ENCODE measurements at regions not wholly inside any gene's neighbourhood (a gene's known extent, or its start where the extent isn't known, plus 50 kb on each side); places are given as distances from the start of the nearest gene placed in this dataset.

DNA sequence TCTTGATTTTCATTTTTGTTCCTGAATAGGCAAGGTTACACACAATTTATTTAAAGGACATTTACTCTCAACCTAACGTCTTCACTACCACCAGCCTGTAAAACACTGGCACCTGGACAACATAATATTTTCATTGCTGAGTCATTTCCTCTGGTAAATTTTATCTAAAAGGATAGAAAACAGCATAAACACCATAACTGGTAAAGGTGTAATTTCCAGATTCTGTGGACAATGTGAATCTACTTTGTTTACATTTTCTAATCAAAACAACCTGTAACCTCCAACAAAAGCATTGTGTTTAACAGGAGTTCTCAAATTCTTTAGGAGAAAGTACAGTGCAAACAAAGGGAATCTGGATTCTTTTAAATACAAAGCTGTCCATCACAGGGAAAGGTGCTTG is 472.0 kb upstream of the AKR1E2 start:
- DNase-seq, result no peak
- H3K36me3 Mint-ChIP-seq, result no peaks in the 10 kb centered on the region
- no peak overlapping the region for H3K4me3 Mint-ChIP-seq

DNA sequence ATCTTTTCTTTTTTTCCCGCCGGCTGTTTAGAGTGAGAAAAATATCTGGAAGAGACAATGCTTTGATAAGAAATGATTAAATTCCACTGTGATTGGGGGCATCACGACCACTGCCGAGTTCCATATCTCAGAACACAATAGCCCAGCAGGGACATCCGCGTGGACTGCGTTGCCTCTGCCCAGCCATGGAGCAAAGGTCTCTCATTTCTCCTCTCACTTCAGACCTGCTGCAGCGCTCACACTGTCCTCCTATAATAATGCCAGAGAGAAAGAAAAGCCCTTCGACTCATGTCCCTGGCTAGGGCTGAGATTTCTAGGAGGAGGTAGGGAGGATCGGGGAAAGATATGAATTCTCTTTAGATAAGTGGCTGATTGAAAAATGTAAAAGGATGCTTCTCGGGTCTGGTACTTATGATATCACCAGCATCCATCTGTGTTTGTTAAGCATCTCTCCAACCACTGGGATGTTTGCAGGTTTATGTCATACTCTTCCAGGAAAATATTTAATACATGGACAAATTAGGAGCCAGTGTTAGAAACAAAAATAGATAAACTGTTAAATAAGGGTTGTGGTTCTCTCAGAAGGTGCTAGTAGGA is 472.9 kb upstream of the AKR1E2 start:
- Mint-ChIP-seq H3K4me3 (no peak overlapping the region), H3K27me3 (peaks cover 14 to 16% of the 10 kb centered on the region in 2 donors)

More for the DNA sequence above, 472.0 kb upstream of the AKR1E2 start:
- no peak for ATAC-seq (replicated peaks)
- Mint-ChIP-seq H3K4me1 (peaks cover 6 to 22% of the 10 kb centered on the region in 2 donors), H3K27ac (no peak overlapping the region), H3K27me3 (peaks cover 14 to 16% of the 10 kb centered on the region in 2 donors), H3K9me3 (no peaks in the 10 kb centered on the region)

GRCh38 chr10:4352414-4352961 is 473.5 kb upstream of the AKR1E2 start:
- ATAC-seq (replicated peaks), result no peak
- Mint-ChIP-seq H3K27me3 (peaks cover 14 to 16% of the 10 kb centered on the region in 2 donors), H3K9me3 (no peaks in the 10 kb centered on the region), H3K4me3 (no peak overlapping the region), H3K27ac (no peak overlapping the region), H3K4me1 (peaks cover 6 to 22% of the 10 kb centered on the region in 2 donors), H3K36me3 (no peaks in the 10 kb centered on the region)
- DNase-seq, result no peak

More for the DNA sequence above, 472.9 kb upstream of the AKR1E2 start:
- ATAC-seq (replicated peaks) (no peak), DNase-seq (no peak)
- H3K27ac Mint-ChIP-seq, result no peak overlapping the region
- H3K36me3 Mint-ChIP-seq, result no peaks in the 10 kb centered on the region
- H3K9me3 Mint-ChIP-seq, result no peaks in the 10 kb centered on the region
- peaks cover 6 to 22% of the 10 kb centered on the region in 2 donors for H3K4me1 Mint-ChIP-seq

- Mint-ChIP-seq H3K27ac (no peak overlapping the region), H3K4me3 (no peak overlapping the region), H3K9me3 (no peaks in the 10 kb centered on the region), H3K36me3 (no peaks in the 10 kb centered on the region), H3K4me1 (peaks cover 6 to 22% of the 10 kb centered on the region in 2 donors), H3K27me3 (peaks cover 14% of the 10 kb centered on the region in 2 donors)
- DNase-seq (no peak), ATAC-seq (replicated peaks) (no peak)
Measured at GRCh38 chr10:4351723-4352413, 474.1 kb upstream of the AKR1E2 start.

DNA sequence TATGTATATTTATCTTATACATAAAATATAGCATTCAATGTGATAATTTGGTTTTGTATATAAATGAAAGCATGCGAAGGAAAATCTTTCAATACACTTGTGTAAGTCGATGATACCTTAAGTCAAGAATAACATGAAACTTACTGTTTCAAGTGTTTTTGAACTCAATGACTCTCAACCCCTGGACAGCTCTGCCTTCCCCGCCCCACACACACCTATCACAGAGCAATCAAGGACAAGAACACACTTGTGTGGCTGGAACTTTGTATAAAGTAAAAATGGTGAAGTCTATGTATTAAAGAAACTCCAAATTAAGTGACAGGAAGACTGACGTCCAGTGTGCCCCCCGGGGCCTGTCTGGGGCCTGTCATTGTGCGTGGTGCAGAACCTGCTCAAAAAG is 478.6 kb upstream of the AKR1E2 start:
- H3K27ac Mint-ChIP-seq, result no peak overlapping the region
- H3K36me3 Mint-ChIP-seq, result peaks cover 0 to 1% of the 10 kb centered on the region in 2 donors
- H3K4me3 Mint-ChIP-seq, result no peak overlapping the region

GRCh38 chr10:4345877-4346646 is 479.9 kb upstream of the AKR1E2 start:
- DNase-seq, result no peak
- no peak for ATAC-seq (replicated peaks)
- Mint-ChIP-seq H3K27me3 (peaks cover 0 to 12% of the 10 kb centered on the region in 2 donors), H3K4me3 (no peak overlapping the region), H3K9me3 (peaks cover 6 to 10% of the 10 kb centered on the region in 2 donors), H3K27ac (no peak overlapping the region), H3K36me3 (peaks cover 0 to 1% of the 10 kb centered on the region in 2 donors), H3K4me1 (peaks cover 12 to 22% of the 10 kb centered on the region in 2 donors)

More for the DNA sequence above, 478.6 kb upstream of the AKR1E2 start:
- Mint-ChIP-seq H3K9me3 (peaks cover 4 to 6% of the 10 kb centered on the region in 2 donors), H3K4me1 (peaks cover 12 to 22% of the 10 kb centered on the region in 2 donors), H3K27me3 (peaks cover 6 to 8% of the 10 kb centered on the region in 2 donors)
- DNase-seq (no peak), ATAC-seq (replicated peaks) (no peak)

DNA sequence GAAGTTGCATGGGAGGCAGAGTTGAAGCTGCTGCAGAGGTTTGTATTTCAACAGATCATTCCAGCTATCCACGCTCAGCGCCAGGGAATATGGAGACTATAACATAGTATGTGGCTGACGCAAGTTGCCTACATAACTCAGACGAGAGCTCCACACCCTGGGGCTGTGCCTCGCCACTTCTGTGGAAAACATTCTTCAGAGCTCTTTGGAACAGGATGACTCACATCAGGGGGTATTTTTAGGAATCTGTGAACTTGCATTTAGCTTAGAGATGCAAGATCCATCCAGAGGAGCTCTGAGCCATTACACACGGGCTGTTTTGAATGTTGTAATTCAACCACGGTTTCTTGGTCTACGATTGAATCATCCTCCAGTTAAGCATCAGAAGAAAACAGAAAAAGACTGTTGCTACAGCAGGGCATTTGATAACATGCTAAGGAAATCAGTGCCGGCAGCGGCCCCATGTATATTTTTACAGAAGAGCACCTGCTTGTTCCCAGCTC is 481.5 kb upstream of the AKR1E2 start:
- H3K36me3 Mint-ChIP-seq, result peaks cover 0 to 1% of the 10 kb centered on the region in 2 donors
- H3K9me3 Mint-ChIP-seq, result peaks cover 6 to 10% of the 10 kb centered on the region in 2 donors
- H3K4me3 Mint-ChIP-seq, result peak overlapping the region; percentile 19 to 42
- DNase-seq (peak; percentile 26), ATAC-seq (replicated peaks) (peak; percentile 92 to 96)
- peaks cover 12 to 22% of the 10 kb centered on the region in 2 donors for H3K4me1 Mint-ChIP-seq
- peak overlapping the region; percentile 74 for H3K27ac Mint-ChIP-seq
- H3K27me3 Mint-ChIP-seq, result peaks cover 0 to 12% of the 10 kb centered on the region in 2 donors

- no peak for ATAC-seq (replicated peaks)
- peaks cover 0 to 12% of the 10 kb centered on the region in 2 donors for H3K27me3 Mint-ChIP-seq
- H3K9me3 Mint-ChIP-seq, result peaks cover 6 to 10% of the 10 kb centered on the region in 2 donors
- peaks cover 0 to 1% of the 10 kb centered on the region in 2 donors for H3K36me3 Mint-ChIP-seq
- peak overlapping the region; percentile 60 for H3K27ac Mint-ChIP-seq
- no peak overlapping the region for H3K4me3 Mint-ChIP-seq
- no peak for DNase-seq
- H3K4me1 Mint-ChIP-seq, result peaks cover 12 to 22% of the 10 kb centered on the region in 2 donors
Measured at GRCh38 chr10:4343873-4344272, 482.1 kb upstream of the AKR1E2 start.

DNA sequence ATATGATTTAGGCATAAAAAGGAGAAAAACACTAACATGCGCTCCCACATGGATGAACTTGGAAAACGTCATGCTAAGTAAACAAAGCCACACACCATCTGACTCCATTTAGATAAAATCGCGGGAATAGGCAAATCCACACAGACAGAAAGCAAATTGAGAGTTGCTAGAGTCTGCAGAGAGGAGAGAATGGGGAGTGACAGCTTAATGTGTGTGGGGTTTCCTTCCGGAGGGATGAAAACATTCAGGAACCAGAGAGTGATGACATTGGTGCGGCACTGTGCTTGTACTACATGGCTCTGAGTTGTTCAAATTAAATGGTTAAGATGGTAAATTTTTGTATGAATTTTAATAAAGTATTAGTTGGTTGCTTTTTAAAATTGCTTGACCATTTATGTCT is 482.9 kb upstream of the AKR1E2 start:
- H3K9me3 Mint-ChIP-seq, result peaks cover 6 to 10% of the 10 kb centered on the region in 2 donors
- DNase-seq (no peak), ATAC-seq (replicated peaks) (no peak)
- no peak overlapping the region for H3K4me3 Mint-ChIP-seq
- peaks cover 0 to 12% of the 10 kb centered on the region in 2 donors for H3K27me3 Mint-ChIP-seq
- no peak overlapping the region for H3K27ac Mint-ChIP-seq
- H3K4me1 Mint-ChIP-seq, result peaks cover 12 to 22% of the 10 kb centered on the region in 2 donors
- H3K36me3 Mint-ChIP-seq, result peaks cover 0 to 1% of the 10 kb centered on the region in 2 donors

DNA sequence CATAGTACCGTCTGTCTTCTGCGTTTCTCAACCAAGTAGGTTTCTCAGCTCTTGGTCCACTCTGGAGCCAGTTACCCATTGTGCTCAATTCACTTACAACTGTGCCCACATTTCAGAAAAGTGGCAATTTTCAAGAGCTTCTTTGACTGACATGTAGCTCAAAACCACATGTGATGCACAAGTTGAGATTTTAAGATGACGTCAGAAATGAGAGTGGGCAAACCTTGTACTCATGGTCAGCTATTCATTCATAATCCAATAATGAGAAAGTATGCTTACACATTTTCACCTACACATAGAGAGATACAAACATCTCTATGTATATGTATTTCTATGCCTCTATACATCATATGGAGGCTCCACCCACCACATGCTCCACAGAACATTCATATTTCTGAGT is 487.2 kb upstream of the AKR1E2 start:
- H3K27me3 Mint-ChIP-seq, result peaks cover 0 to 6% of the 10 kb centered on the region in 2 donors

DNA sequence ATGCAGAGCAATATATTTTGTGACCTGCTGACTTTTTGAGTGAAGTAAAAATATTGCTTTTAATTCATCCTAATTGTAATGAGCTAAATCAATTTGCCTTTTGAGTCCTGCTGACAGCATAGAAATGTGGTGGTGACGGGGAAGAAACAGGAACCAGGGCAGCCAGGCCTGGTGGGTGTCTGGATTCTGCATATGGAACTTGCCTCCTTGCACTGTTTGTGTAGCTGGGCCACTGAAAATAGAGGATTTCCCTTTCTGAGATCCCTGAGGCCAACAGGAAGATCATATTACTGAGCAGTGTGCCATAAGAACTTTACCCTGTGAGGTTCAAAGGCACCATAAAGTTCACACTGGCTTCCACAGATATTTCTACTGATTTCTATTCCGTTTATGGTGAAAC is 488.4 kb upstream of the AKR1E2 start:
- Mint-ChIP-seq H3K4me1 (no peaks in the 10 kb centered on the region), H3K9me3 (peaks cover 2 to 4% of the 10 kb centered on the region in 2 donors), H3K36me3 (no peaks in the 10 kb centered on the region), H3K27ac (no peak overlapping the region), H3K4me3 (no peak overlapping the region), H3K27me3 (peaks cover 0 to 6% of the 10 kb centered on the region in 2 donors)
- ATAC-seq (replicated peaks), result no peak
- no peak for DNase-seq

More for the DNA sequence above, 487.2 kb upstream of the AKR1E2 start:
- Mint-ChIP-seq H3K27ac (no peak overlapping the region), H3K4me1 (peaks cover 0 to under 1% of the 10 kb centered on the region in 2 donors), H3K4me3 (no peak overlapping the region), H3K36me3 (no peaks in the 10 kb centered on the region), H3K9me3 (peaks cover 6 to 7% of the 10 kb centered on the region in 2 donors)
- DNase-seq, result no peak
- no peak for ATAC-seq (replicated peaks)

DNA sequence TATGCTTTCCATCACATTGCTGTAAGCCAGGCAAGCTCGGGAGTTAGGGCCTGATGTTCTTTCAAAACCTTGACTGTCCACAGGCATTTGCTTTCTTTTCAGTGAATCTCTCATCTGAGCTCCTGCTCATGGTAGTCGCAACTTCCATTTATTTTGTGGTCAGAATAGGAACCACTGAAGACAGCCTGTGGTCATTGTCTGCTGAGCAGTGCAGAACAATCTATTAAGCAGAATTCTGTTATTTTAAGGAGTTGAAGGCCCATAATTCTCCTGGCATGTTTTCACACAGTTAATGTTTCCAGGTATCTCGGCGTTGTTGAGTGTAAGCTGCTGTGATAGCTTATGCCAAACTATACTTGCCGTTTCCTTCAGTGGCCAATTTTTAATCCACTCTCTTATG is 491.1 kb upstream of the AKR1E2 start:
- Mint-ChIP-seq H3K9me3 (no peaks in the 10 kb centered on the region), H3K4me3 (no peak overlapping the region), H3K27ac (no peak overlapping the region), H3K36me3 (no peaks in the 10 kb centered on the region), H3K4me1 (no peaks in the 10 kb centered on the region), H3K27me3 (no peaks in the 10 kb centered on the region)
- no peak for ATAC-seq (replicated peaks)
- no peak for DNase-seq

GRCh38 chr10:4334015-4334414 is 492.0 kb upstream of the AKR1E2 start:
- H3K27ac Mint-ChIP-seq, result no peak overlapping the region
- no peak for ATAC-seq (replicated peaks)
- DNase-seq, result no peak

DNA sequence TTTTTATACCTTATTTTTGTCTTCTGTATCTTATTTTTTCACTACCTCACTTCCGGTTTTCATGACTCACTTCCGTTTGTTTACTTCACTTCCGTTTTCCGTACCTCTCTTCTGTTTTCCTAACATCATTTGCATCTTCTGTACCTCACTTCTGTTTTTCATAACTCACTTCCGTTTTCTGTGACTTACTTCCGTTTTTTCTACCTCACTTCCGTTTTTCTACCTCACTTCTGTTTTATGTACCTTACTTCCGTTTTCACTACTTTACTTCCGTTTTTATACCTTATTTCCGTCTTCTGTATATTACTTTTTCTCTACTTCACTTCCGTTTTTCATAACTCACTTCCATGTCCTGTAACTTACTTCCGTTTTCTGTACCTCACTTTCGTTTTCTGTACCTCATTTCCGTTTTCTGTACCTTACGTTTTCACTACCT is 492.5 kb upstream of the AKR1E2 start:
- no peak overlapping the region for H3K27ac Mint-ChIP-seq
- H3K4me1 Mint-ChIP-seq, result no peaks in the 10 kb centered on the region
- ATAC-seq (replicated peaks), result peak; percentile 48 to 49
- no peaks in the 10 kb centered on the region for H3K36me3 Mint-ChIP-seq
- no peak overlapping the region for H3K4me3 Mint-ChIP-seq
- no peaks in the 10 kb centered on the region for H3K27me3 Mint-ChIP-seq
- H3K9me3 Mint-ChIP-seq, result peaks cover 0 to 4% of the 10 kb centered on the region in 2 donors
- no peak for DNase-seq

More at GRCh38 chr10:4334015-4334414, 492.0 kb upstream of the AKR1E2 start:
- Mint-ChIP-seq H3K9me3 (peaks cover 0 to under 1% of the 10 kb centered on the region in 2 donors), H3K4me1 (no peaks in the 10 kb centered on the region), H3K4me3 (no peak overlapping the region), H3K27me3 (no peaks in the 10 kb centered on the region), H3K36me3 (no peaks in the 10 kb centered on the region)
